SK-N-SH treated with all-trans-retinoic acid at 6 μM for 48 hours (cell line): ENCODE measurements at regions not wholly inside any gene's neighbourhood (a gene's known extent, or its start where the extent isn't known, plus 50 kb on each side); places are given as distances from the start of the nearest gene placed in this dataset.

ENCODE experiments used
- TF ChIP-seq, protein P1 (sequence below): fragments of 250-450 bp; sonication (Bioruptor Pico); IDR thresholded peaks from 2 replicates; pipeline ENCODE4 v1.8.0; 2020; ENCODE audit warnings: mild to moderate bottlenecking, moderate library complexity, borderline replicate concordance
- TF ChIP-seq, protein P2 (sequence below): fragments of 250-450 bp; sonication (Bioruptor Pico); IDR thresholded peaks from 2 replicates; pipeline ENCODE4 v1.5.1; 2021; ENCODE audit warnings: mild to moderate bottlenecking, moderate library complexity

DNA sequence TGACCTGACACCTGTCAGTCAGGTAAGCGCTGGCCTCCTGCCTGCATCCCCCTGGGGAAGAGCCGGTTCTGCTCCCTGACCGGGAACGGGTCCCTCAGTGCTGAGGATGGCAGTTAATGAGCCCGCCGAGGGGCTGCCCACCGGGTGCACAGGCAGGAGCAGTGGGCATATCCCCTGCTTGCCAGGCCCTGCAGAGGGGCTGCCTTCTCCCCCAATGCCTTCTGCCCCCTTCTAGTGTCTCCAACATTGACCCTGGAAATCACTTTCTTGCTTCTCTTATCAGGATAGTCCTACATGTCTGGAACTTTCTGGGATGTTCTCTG, 388.5 kb downstream of the SEC14L1 start:
- TF ChIP-seq, protein P1, sequence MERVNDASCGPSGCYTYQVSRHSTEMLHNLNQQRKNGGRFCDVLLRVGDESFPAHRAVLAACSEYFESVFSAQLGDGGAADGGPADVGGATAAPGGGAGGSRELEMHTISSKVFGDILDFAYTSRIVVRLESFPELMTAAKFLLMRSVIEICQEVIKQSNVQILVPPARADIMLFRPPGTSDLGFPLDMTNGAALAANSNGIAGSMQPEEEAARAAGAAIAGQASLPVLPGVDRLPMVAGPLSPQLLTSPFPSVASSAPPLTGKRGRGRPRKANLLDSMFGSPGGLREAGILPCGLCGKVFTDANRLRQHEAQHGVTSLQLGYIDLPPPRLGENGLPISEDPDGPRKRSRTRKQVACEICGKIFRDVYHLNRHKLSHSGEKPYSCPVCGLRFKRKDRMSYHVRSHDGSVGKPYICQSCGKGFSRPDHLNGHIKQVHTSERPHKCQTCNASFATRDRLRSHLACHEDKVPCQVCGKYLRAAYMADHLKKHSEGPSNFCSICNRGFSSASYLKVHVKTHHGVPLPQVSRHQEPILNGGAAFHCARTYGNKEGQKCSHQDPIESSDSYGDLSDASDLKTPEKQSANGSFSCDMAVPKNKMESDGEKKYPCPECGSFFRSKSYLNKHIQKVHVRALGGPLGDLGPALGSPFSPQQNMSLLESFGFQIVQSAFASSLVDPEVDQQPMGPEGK, result no peak
- TF ChIP-seq, protein P2, sequence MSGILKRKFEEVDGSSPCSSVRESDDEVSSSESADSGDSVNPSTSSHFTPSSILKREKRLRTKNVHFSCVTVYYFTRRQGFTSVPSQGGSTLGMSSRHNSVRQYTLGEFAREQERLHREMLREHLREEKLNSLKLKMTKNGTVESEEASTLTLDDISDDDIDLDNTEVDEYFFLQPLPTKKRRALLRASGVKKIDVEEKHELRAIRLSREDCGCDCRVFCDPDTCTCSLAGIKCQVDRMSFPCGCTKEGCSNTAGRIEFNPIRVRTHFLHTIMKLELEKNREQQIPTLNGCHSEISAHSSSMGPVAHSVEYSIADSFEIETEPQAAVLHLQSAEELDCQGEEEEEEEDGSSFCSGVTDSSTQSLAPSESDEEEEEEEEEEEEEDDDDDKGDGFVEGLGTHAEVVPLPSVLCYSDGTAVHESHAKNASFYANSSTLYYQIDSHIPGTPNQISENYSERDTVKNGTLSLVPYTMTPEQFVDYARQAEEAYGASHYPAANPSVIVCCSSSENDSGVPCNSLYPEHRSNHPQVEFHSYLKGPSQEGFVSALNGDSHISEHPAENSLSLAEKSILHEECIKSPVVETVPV (CRISPR knock-in tag), result no peak
